ACC112 (cell line): ENCODE measurements at regions not wholly inside any gene's neighbourhood (a gene's known extent, or its start where the extent isn't known, plus 50 kb on each side); places are given as distances from the start of the nearest gene placed in this dataset.

Experiments used
- H2AFZ ChIP-seq: fragments of 200-600 bp; sonication (generic); one replicate; pipeline ENCODE4 v1.6.0; 2017; ENCODE audit warnings: antibody characterized with exemption, low read length; ENCODE audit not compliant: unreplicated experiment
- H3K27ac ChIP-seq: fragments of 200-600 bp; sonication (generic); 2 replicates; pipeline ENCODE4 v1.5.1; 2014; ENCODE audit warnings: low read depth, mild to moderate bottlenecking, antibody characterized with exemption, low read length, moderate library complexity
- H3K27me3 ChIP-seq: fragments of 200-600 bp; sonication (generic); 2 replicates; pipeline ENCODE4 v1.6.1; 2014; ENCODE audit warnings: mild to moderate bottlenecking, antibody characterized with exemption, low read length, moderate library complexity, mixed read lengths; ENCODE audit not compliant: insufficient read depth
- H3K36me3 ChIP-seq: fragments of 200-600 bp; sonication (generic); 2 replicates; pipeline ENCODE4 v1.6.1; 2016; ENCODE audit warnings: mild to moderate bottlenecking, antibody characterized with exemption, low read length, moderate library complexity, mixed read lengths; ENCODE audit not compliant: insufficient read depth
- H3K4me1 ChIP-seq: fragments of 200-600 bp; sonication (generic); one replicate; pipeline ENCODE4 v1.6.1; 2016; ENCODE audit warnings: low read length, mixed read lengths; ENCODE audit not compliant: insufficient read depth, unreplicated experiment, control insufficient read depth
- H3K4me3 ChIP-seq: fragments of 200-600 bp; sonication (generic); 2 replicates; pipeline ENCODE4 v1.5.1; 2014; ENCODE audit warnings: mild to moderate bottlenecking, low read depth, low read length
- H3K79me2 ChIP-seq: fragments of 200-600 bp; sonication (generic); one replicate; pipeline ENCODE4 v1.6.0; 2016; ENCODE audit warnings: low read length; ENCODE audit not compliant: control insufficient read depth, unreplicated experiment, insufficient read depth

DNA sequence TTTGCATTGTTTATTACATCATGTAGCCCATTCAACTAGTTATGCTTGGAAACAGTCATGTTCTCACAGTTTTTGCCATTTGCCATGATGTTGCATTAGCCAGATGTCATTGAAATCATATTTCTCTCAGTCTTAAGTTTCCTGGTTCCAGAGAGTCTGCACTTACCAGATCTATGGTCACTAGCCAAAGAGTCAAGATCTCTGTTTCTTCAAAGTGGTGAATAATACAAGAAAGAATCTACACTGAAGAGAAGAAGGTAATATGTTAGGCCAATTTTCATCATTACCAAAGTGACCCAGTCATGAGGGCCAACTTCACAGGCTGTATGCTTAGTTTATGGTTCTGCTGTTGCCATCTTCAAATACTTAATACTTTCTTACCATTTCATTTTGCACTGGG is 89.0 kb upstream of the PHYHIPL start:
- no peak overlapping the region for H2AFZ ChIP-seq
- H3K27ac ChIP-seq: no peak overlapping the region
- no peaks in the 10 kb centered on the region for H3K4me1 ChIP-seq
- H3K36me3 ChIP-seq: no peaks in the 10 kb centered on the region
- peaks cover 20% of the 10 kb centered on the region for H3K27me3 ChIP-seq
- no peaks in the 10 kb centered on the region for H3K79me2 ChIP-seq
- H3K4me3 ChIP-seq: no peak overlapping the region

DNA sequence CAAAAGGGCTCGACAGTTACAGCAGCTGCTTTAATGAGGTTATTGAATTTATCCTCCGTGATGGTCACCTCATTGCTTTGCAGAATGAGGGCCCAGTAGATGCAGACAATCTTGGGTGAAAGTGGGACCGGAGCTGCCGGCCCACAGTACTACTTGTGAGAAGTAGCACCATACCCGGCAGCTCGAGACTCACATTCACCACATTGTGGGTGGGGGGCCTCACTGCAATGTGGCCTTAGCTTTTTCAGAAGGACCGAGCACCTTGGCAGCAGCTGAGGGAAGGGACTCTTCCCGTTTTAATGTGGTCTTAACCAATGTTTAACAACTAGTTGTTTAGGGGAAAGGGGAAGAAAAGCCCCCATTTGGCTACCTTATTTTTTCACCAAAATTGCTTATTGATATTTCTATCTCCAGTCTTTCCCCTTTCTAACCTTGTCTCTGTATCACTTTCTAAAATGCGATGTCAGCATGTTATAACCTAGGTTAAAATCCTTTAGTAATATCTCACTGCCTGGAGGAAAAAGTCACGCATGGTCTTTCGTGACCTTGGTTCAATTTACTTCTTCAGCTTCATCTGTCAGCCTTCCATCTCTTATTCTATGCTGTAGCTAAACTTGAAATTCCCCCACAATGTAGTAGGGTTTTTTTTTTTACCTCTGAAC is 87.4 kb upstream of the PHYHIPL start:
- no peaks in the 10 kb centered on the region for H3K79me2 ChIP-seq
- no peak overlapping the region for H3K4me3 ChIP-seq
- H3K36me3 ChIP-seq: no peaks in the 10 kb centered on the region
- no peak overlapping the region for H2AFZ ChIP-seq
- no peak overlapping the region for H3K27ac ChIP-seq
- H3K4me1 ChIP-seq: no peaks in the 10 kb centered on the region
- peaks cover 20% of the 10 kb centered on the region for H3K27me3 ChIP-seq

DNA sequence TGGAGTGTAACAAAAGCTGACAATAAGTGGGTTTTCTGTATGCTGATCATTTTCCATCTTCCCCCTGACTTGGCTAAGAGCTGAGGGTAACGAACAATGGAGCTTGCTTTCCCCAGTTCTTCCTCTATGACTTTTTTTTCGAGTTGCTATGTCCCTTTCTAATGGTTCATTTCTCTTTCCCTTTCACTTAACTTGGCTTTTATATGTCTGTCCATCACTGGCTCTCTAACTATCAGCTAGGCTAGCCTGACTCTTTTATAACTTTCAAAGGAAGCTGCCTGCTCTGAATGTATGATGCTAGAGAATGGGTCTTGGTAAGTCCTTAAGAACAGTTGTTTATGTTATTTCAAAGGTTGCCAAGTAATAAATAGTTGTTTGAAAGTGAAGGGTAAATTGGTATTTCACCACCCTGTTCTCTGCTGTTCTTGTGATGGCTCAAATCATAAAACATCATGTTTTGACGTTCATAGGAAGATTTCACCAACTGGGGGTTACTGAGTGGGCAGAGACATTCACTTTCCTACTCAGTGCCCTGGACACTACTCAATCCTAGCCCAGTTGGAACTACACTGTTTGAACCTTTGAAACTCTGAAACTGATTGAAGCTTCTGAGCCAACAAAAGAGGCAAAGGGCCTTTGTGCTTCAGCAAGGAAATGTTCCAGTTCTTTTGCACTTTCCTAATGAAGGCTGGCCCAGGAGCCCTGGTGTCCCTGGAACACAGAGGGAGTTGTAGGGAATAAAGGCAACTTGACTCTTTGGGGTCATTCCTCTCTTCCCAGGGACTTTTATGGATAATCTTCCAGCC is 85.4 kb upstream of the PHYHIPL start:
- Histone ChIP-seq H3K4me1 (no peaks in the 10 kb centered on the region), H3K79me2 (no peaks in the 10 kb centered on the region), H3K27ac (no peak overlapping the region), H3K27me3 (peaks cover 17% of the 10 kb centered on the region), H3K4me3 (no peak overlapping the region), H2AFZ (no peak overlapping the region), H3K36me3 (no peaks in the 10 kb centered on the region)

DNA sequence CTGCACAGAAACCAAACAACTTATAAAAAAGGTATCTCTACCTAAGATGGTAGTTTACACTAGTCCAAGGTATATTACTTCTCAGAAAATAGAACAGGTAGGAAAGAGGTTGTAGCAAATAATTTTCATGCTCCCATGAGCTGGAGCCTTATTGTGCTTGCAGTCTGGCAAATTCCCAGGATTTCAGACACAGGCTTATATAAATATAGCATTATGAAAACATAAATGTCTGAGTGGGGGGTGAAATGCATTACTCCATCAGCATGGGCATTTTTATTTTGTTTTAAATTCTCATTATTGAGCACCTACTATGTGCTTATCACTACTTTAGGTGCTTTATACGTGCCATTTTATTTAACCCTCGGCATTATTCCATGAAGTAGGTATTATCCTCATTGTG is 83.0 kb upstream of the PHYHIPL start:
- no peak overlapping the region for H3K4me3 ChIP-seq
- H3K27ac ChIP-seq: no peak overlapping the region
- H2AFZ ChIP-seq: no peak overlapping the region
- H3K4me1 ChIP-seq: peaks cover 1% of the 10 kb centered on the region
- no peaks in the 10 kb centered on the region for H3K79me2 ChIP-seq
- H3K27me3 ChIP-seq: 0 out of 2 replicates have a peak, but pooled peaks cover 10% of the 10 kb centered on the region
- no peaks in the 10 kb centered on the region for H3K36me3 ChIP-seq

DNA sequence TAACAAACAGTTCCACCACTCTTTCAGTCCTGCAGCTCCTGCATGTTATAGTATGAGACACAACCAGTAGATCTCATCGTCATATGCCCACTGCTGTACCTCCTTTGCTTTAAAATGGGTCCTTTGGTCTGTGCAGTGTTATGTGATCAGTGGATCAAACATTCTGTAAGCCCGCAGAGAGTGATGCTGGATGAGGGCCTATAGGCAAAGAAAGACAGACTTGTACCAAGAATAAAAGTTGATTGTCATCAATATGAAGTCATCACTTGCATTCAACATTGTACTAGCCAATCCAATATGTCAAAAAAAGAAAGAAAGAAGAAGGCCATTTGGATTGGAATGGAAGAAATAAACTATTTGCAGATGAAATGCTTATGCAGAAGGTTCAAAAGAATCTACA is 79.8 kb upstream of the PHYHIPL start:
- no peak overlapping the region for H3K27ac ChIP-seq
- H3K4me3 ChIP-seq: no peak overlapping the region
- H2AFZ ChIP-seq: no peak overlapping the region
- H3K79me2 ChIP-seq: no peaks in the 10 kb centered on the region
- no peaks in the 10 kb centered on the region for H3K27me3 ChIP-seq
- H3K36me3 ChIP-seq: no peaks in the 10 kb centered on the region
- peaks cover 5% of the 10 kb centered on the region for H3K4me1 ChIP-seq

DNA sequence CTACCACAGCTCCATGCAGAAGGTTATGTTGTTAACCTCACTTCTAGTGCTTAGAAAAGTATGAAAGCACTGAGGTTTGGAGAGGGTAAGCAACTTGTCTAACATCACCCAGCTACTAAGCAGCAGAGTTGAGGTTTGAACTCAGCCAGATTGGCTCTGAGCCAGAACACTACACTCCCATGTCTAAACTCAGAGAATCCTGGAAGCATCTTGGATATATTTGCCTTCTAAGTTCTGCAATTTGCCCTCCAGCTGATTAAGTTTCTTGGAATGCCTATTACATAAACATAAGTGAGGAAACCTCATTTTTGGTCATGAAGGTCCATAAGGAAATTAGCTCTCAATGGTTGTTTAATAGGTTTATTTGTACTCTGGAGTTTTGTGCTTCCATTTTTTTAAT is 78.1 kb upstream of the PHYHIPL start:
- peaks cover 5% of the 10 kb centered on the region for H3K4me1 ChIP-seq
- H3K27me3 ChIP-seq: no peaks in the 10 kb centered on the region
- no peak overlapping the region for H3K4me3 ChIP-seq
- no peaks in the 10 kb centered on the region for H3K79me2 ChIP-seq
- no peaks in the 10 kb centered on the region for H3K36me3 ChIP-seq
- no peak overlapping the region for H3K27ac ChIP-seq
- H2AFZ ChIP-seq: no peak overlapping the region

DNA sequence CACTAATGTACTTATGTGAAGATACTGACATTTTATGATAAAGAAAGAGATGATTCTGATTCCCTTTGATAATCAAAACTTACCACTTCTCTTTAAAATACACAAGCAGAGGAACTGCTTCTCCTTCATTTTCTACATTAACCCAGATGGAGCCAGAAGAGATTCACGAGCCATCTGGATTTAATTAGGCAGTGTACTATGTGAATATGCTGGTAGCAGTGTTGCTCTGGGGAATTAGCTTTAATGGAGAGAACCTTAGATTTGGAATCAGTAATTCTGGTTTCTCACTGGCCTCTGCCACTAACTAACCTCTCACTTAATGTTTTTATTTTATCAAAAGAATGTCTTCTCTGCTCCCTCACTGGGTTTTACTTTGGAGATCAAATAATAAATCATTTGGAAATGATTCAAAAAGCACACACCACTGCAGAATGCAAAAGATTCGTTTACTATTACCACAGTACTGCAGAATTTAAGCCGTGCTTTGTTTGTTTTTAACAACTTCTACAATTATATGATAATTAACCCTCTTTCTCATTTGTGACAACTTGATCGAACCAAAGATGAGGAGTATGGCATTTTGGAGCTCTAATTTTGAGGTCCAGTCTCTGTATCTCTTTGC is 77.5 kb upstream of the PHYHIPL start:
- no peak overlapping the region for H3K4me3 ChIP-seq
- no peak overlapping the region for H2AFZ ChIP-seq
- H3K36me3 ChIP-seq: no peaks in the 10 kb centered on the region
- H3K4me1 ChIP-seq: peaks cover 5% of the 10 kb centered on the region
- H3K79me2 ChIP-seq: no peaks in the 10 kb centered on the region
- no peak overlapping the region for H3K27ac ChIP-seq
- H3K27me3 ChIP-seq: no peaks in the 10 kb centered on the region

DNA sequence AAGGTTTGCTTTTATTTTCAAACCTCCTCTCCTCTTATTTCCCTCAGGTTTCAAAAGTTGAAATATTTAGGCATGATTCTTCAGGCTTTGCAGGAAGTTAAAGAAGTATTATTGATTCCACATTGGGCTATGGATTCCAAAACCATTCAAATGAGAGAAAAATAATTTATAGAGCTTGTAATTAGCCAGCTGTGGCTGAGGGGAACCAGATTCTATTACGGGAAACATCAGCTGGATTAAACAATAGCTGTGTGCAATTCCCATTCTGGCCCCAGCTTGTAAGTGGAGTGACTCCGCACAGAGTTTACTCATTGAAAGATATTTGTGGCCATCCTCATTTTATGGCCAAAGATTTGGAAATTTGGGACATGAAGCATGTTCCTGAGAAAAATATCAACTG is 77.0 kb upstream of the PHYHIPL start:
- no peak overlapping the region for H3K27ac ChIP-seq
- H3K27me3 ChIP-seq: no peaks in the 10 kb centered on the region
- no peak overlapping the region for H2AFZ ChIP-seq
- peaks cover 5% of the 10 kb centered on the region for H3K4me1 ChIP-seq
- H3K36me3 ChIP-seq: no peaks in the 10 kb centered on the region
- H3K79me2 ChIP-seq: no peaks in the 10 kb centered on the region
- H3K4me3 ChIP-seq: no peak overlapping the region

DNA sequence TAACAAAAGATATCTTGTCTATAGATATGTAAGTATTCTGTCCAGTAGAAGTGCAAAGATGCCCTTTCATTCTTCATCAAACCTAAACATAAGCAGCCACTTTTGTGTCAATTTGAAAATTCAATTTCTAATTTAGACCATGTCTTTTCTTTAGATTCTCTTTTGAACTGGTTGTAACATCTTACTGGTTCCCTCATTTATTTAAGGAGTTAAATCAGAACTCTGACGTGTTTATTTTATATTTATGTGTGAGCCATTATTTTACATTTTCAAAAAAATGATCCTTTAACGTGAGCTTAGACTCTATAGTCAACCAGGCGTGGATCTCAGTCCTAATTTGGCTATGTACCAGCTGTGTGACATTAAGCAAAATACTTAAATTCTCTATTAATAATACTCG is 74.0 kb upstream of the PHYHIPL start:
- Histone ChIP-seq H3K27me3 (peaks cover 4% of the 10 kb centered on the region; the same call in 1 of the 2 replicates), H2AFZ (no peak overlapping the region), H3K36me3 (no peaks in the 10 kb centered on the region), H3K27ac (no peak overlapping the region), H3K79me2 (no peaks in the 10 kb centered on the region), H3K4me1 (peaks cover 5% of the 10 kb centered on the region), H3K4me3 (no peak overlapping the region)

DNA sequence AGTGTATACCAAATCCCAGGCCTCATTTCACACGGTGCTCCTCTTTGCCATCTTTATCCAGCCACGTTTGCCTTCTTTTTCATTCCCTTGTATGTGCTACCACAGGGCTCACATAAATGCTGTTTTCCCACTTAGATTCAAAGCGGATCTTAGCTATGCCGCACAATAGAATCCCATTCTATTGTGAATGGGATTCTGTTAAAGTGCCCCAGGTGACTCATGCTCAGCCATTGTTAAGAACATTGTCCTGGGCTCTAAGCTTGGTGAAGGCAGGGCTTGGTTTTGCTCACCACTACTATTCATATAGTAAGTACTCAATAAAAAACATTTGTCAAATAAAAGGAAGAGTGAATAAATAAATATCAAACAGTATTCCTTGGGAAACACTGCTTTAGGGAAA is 72.3 kb upstream of the PHYHIPL start:
- H3K36me3 ChIP-seq: no peaks in the 10 kb centered on the region

DNA sequence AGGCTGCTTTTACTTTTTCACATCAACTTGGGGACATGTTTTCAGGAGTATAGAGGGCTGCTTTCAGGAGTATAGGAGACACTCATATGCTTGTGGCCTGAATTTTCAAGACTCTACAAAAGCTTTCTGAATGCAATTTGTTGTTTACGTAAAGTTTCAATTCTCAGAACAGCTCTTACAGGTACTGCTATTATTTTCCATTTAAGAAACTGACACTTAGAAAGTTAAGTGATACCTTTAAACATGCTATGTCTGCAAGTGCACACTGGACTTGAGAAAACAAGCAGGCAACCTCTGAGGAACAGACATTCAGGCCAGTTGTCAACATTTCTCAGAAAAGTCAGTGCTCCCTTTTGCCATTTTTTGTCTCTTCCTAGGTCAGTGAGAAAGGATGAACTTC is 70.0 kb upstream of the PHYHIPL start:
- H3K4me1 ChIP-seq: no peaks in the 10 kb centered on the region
- H2AFZ ChIP-seq: no peak overlapping the region
- H3K79me2 ChIP-seq: no peaks in the 10 kb centered on the region
- no peaks in the 10 kb centered on the region for H3K36me3 ChIP-seq
- H3K4me3 ChIP-seq: no peak overlapping the region
- peaks cover 17% of the 10 kb centered on the region for H3K27me3 ChIP-seq
- no peak overlapping the region for H3K27ac ChIP-seq

More for the DNA sequence above, 72.3 kb upstream of the PHYHIPL start:
- no peaks in the 10 kb centered on the region for H3K79me2 ChIP-seq
- H3K27ac ChIP-seq: no peak overlapping the region
- H3K4me3 ChIP-seq: no peak overlapping the region
- H2AFZ ChIP-seq: no peak overlapping the region
- H3K4me1 ChIP-seq: no peaks in the 10 kb centered on the region
- peaks cover 4% of the 10 kb centered on the region; the same call in 1 of the 2 replicates for H3K27me3 ChIP-seq
